GM18909 (cell line): ENCODE measurements at regions not wholly inside any gene's neighbourhood (a gene's known extent, or its start where the extent isn't known, plus 50 kb on each side); places are given as distances from the start of the nearest gene placed in this dataset.

Source experiments
- ATAC-seq: cut with Tn5 transposase; IDR thresholded peaks from one replicate; pipeline ENCODE4 v1.9.1; 2021; ENCODE audit warnings: mild to moderate bottlenecking; ENCODE audit not compliant: unreplicated experiment, poor library complexity

DNA sequence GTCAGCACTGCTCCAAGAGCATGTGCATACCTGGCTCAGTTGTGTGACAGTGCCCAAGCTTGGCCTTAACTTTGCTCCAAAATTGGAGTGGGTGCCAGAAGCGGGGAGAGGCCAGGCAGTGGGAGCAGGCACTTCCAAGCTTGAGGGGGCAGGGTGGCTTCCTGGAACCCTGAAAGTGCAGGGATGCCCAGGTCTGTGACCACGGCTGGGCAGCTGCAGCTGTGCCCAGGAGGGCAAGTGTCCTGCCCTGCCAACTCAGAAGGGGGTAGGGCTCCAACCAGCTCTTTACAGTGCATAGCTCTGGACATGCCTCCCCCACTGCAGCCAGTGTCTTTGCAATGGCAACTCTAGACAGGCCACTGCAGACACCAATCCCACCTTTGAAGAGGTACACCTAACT, 478.6 kb downstream of the OTOL1 start:
- ATAC-seq, result no peak

DNA sequence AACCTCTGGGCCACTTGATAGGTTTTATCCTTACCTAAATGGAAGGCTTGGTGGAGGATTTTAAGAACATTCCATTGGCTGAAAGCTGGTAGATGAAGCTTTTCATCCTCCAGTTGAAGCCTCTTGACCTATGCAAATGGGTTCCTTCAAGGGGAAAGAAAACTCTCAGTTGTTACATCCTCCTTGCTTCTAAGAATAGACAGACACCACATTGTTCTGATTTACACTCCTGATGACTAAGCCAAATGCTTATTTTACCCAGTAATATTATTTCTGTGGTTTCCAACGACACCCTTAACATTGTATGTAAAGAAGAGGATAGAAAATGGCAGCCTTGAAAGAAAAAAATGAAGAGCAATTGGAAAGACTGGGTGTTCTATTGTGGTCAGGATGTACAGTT, 480.5 kb downstream of the OTOL1 start:
- no peak for ATAC-seq

GRCh38 chr3:161977850-161978249, 481.2 kb downstream of the OTOL1 start:
- no peak for ATAC-seq

DNA sequence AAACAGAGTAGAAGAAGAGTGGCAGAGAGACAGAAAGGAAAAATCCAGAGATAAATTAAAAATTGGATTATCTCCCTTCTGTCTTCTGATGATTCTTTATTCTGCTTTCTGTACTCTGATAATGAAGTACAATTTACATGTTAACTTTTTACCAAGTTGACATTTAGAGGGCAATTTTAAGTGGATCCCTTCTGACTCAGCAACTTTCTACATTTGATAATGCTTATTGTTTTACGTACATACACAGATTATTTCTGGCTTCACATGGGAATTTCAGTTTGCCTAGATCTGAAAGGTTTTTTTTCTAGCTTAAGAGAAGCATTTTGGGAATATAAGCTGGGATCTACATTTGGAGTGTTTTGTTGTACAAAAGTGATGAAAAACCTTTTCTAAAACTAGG, 491.3 kb downstream of the OTOL1 start:
- ATAC-seq, result no peak

- no peak for ATAC-seq
Observed at GRCh38 chr3:161989012-161989411, 492.4 kb downstream of the OTOL1 start.

GRCh38 chr3:161990036-161990435, 493.4 kb downstream of the OTOL1 start:
- no peak for ATAC-seq

DNA sequence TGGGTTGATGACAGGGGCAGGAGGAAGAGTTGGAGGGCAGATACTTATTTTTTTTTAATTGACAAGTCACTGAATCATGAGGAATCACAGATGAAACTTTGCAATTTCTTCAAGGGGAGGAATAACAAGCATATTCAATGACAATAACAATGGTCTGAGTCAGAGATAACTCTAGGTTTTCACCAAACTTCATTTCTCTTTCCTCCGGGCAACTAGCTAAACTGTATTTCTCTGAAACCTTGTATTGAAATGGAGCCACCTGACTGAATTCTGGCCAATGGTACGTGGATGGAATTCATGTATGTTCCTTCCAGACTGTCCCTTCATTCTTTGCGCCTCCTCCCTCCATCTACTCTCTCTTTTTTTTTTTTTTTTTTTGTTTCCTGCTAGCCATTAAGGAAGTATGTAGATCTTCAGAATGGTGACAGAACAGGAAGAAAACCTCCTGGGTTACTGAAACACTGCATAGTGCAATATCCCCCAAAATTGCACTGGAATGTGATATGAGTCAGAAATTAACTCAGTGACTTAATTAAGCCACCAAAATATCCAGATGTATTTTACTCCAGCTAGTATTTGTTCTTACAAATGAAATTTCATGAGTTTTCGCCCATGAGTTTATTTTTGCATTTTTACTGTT, 495.4 kb downstream of the OTOL1 start:
- ATAC-seq, result no peak

GRCh38 chr3:161999846-162000245, 503.2 kb downstream of the OTOL1 start:
- no peak for ATAC-seq

DNA sequence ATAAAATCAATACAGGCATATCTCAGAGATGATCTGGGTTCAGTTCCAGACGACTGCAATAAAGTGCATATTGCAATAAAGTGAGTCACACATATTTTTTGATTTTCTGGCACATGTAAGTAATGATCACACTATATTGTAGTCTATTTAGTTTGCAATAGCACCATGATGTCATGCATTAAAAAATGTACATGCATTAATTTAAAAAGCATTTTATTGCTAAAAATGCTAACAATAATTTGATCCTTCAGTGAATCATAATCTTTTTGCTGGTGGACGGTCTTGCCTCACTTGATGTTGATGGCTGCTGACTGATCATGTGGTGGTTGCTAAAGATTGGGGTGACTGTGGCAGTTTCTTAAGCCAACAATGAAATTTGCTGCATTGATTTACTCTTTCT, 511.1 kb downstream of the OTOL1 start:
- no peak for ATAC-seq

GRCh38 chr3:162012633-162013032, 516.0 kb downstream of the OTOL1 start:
- no peak for ATAC-seq

GRCh38 chr3:162014284-162014683, 517.7 kb downstream of the OTOL1 start:
- no peak for ATAC-seq

GRCh38 chr3:162015856-162016255, 519.2 kb downstream of the OTOL1 start:
- no peak for ATAC-seq

- ATAC-seq, result no peak
Observed at GRCh38 chr3:162019817-162020216, 523.2 kb downstream of the OTOL1 start.

GRCh38 chr3:162021206-162021605, 524.6 kb downstream of the OTOL1 start:
- no peak for ATAC-seq

DNA sequence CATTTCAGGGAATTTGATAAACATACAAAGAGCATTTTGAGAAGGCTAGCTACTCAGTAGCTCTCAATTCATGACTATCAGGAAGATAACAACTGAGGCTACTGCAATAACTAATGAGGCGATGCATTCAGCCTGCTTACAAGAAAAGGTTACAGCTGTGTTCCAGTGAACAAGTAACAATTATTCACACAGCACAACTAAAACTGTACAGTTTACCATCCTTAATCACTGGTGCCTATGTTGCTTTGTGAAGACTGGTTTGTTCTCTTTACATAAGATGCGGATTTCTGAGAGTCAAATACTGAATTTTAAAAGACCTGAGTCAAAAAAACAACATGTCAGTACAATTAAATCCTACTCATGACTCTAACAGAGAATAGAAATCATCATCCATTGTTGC, 526.3 kb downstream of the OTOL1 start:
- no peak for ATAC-seq

- no peak for ATAC-seq
Observed at GRCh38 chr3:162029736-162030135, 533.1 kb downstream of the OTOL1 start.

GRCh38 chr3:162034368-162034767, 537.8 kb downstream of the OTOL1 start:
- no peak for ATAC-seq

- no peak for ATAC-seq
Observed at GRCh38 chr3:162041622-162042021, 545.0 kb downstream of the OTOL1 start.

DNA sequence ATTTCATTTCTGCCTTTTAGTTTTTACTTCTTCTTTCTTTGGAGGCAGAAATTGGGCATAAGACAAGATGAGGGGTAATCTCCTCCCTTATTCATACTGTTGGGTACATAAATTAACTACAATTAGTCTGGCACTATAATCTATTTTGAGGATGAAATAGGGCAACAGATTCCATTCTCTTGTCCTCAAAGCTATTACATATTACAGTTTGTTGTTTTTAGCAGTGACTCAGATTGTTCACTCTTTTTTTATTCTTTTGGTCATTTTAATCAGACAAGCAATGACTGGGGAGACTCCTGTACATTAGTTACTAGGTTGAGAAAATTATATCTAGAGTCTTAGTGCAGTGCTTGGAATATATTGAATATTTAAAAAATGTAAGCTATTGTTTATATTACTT, 556.0 kb downstream of the OTOL1 start:
- ATAC-seq, result no peak

- no peak for ATAC-seq
Observed at GRCh38 chr3:162072656-162073164, 576.1 kb downstream of the OTOL1 start.

GRCh38 chr3:162073422-162073975, 576.9 kb downstream of the OTOL1 start:
- no peak for ATAC-seq

- ATAC-seq, result no peak
Observed at GRCh38 chr3:162077108-162077507, 580.5 kb downstream of the OTOL1 start.
